Lower lobe of right lung (tissue), 2 donors: ENCODE measurements at regions not wholly inside any gene's neighbourhood (a gene's known extent, or its start where the extent isn't known, plus 50 kb on each side); places are given as distances from the start of the nearest gene placed in this dataset.
"Not testable (repeated sequence)": the region's sequence is repeated elsewhere in the genome, so short reads cannot be mapped to it uniquely, and the experiment has no call there.

Experiments used
- ATAC-seq, 2 donors: fragments of 200-7000 bp; cut with Tn5 transposase; one replicate each; pipeline ENCODE4 v1.9.1; 2020 to 2022; ENCODE audit warnings: mild to moderate bottlenecking in 2 of 2, moderate library complexity in 2 of 2
- DNase-seq: peaks from one replicate; pipeline ENCODE4 v3.0.0-alpha.2; 2020
- H3K27ac ChIP-seq: fragments of 200-600 bp; one replicate; pipeline ENCODE4 v1.8.0; 2022
- H3K27me3 ChIP-seq: fragments of 200-600 bp; one replicate; pipeline ENCODE4 v1.8.0; 2022; ENCODE audit warnings: low read depth
- H3K36me3 ChIP-seq: fragments of 200-600 bp; one replicate; pipeline ENCODE4 v1.8.0; 2022; ENCODE audit warnings: mild to moderate bottlenecking
- H3K4me1 ChIP-seq: fragments of 200-600 bp; one replicate; pipeline ENCODE4 v1.8.0; 2022
- H3K4me3 ChIP-seq: fragments of 200-600 bp; one replicate; pipeline ENCODE4 v1.8.0; 2022; ENCODE audit warnings: mild to moderate bottlenecking
- H3K9me3 ChIP-seq: fragments of 200-600 bp; one replicate; pipeline ENCODE4 v1.8.0; 2022
- intact Hi-C: fragments of 100-400 bp; cut with DNase I; formaldehyde crosslinking; loops from one replicate; pipeline ENCODE4 v1.11.0; 2022
- TF ChIP-seq, protein P1 (sequence below): fragments of 200-600 bp; IDR thresholded peaks from one replicate; pipeline ENCODE4 v1.8.0; 2022; ENCODE audit warnings: antibody characterized with exemption, mild to moderate bottlenecking
- donor health status: DM: no; HTN: yes; CAD: no; lungs with severe emphysema.

DNA sequence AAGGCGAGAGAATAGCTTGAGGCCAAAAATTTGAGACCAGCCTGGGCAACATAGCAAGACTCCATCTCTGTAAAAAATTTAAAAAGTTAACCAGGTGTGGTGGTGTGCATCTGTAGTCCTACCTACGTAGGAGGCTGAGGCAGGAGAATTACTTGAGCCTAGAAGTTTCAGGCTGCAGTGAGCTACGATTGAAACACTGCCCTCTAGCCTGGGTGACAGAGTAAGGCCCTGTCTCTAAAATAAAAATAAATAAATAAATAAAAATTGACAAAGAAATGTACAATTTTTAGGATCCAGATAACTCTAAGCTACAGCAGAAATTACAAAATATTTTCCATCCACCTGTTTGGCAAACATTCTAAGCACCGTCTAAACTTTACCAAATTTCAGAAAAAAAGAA, 941.0 kb upstream of the ADGRB3 start:
- Histone ChIP-seq H3K4me3 (no peak overlapping the region), H3K36me3 (no peaks in the 10 kb centered on the region), H3K4me1 (no peaks in the 10 kb centered on the region), H3K9me3 (no peaks in the 10 kb centered on the region), H3K27me3 (no peaks in the 10 kb centered on the region), H3K27ac (no peak overlapping the region)
- TF ChIP-seq, protein P1, sequence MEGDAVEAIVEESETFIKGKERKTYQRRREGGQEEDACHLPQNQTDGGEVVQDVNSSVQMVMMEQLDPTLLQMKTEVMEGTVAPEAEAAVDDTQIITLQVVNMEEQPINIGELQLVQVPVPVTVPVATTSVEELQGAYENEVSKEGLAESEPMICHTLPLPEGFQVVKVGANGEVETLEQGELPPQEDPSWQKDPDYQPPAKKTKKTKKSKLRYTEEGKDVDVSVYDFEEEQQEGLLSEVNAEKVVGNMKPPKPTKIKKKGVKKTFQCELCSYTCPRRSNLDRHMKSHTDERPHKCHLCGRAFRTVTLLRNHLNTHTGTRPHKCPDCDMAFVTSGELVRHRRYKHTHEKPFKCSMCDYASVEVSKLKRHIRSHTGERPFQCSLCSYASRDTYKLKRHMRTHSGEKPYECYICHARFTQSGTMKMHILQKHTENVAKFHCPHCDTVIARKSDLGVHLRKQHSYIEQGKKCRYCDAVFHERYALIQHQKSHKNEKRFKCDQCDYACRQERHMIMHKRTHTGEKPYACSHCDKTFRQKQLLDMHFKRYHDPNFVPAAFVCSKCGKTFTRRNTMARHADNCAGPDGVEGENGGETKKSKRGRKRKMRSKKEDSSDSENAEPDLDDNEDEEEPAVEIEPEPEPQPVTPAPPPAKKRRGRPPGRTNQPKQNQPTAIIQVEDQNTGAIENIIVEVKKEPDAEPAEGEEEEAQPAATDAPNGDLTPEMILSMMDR = no peak
- intact Hi-C loops = no loop called here
- no peak for ATAC-seq
- DNase-seq = no peak

DNA sequence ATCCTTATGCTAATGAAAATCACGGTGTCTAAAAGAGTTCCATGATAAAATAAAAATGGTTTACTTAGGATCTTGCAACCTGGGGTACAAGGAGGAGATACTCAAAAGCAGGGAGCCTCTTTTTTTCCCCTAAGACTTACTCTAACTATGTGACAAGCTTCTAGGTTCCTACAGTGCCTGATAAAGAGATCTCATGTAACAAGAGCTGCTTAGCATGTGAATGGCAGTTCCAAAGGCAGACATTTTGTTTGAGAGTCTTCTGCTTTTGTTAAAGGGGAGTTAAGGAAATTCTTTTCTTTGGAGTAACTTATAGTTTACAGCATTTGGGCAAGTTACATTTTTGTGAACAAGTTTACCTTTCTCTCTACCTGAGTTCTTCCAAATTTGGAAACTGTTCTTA, 945.8 kb upstream of the ADGRB3 start:
- intact Hi-C loops = no loop called here
- ATAC-seq (no peak), DNase-seq (no peak)
- no peak overlapping the region for H3K27ac ChIP-seq
- TF ChIP-seq, protein P1 = no peak
- no peak overlapping the region for H3K4me3 ChIP-seq
- no peaks in the 10 kb centered on the region for H3K9me3 ChIP-seq
- H3K4me1 ChIP-seq = no peaks in the 10 kb centered on the region
- H3K36me3 ChIP-seq = no peaks in the 10 kb centered on the region
- no peaks in the 10 kb centered on the region for H3K27me3 ChIP-seq

DNA sequence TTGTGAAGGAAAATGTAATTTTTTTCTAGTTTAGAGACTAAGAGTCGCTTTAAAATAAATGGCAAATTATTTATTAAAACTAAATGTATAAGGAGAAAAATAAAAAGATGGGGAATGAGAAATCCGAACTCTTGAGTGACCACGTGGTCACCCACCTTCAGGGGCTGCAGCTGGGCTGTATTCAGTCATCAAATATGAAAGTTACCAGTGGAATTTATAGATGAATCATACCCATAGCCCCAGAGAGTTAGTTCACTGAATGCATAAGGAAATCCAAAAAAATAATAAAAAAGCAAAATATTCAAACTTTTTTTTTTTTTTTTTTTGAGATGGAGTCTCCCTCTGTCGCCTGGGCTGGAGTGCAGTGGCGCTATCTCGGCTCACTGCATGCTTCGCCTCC, 947.7 kb upstream of the ADGRB3 start:
- DNase-seq = no peak
- Histone ChIP-seq H3K9me3 (no peaks in the 10 kb centered on the region), H3K4me1 (no peaks in the 10 kb centered on the region), H3K36me3 (no peaks in the 10 kb centered on the region), H3K27me3 (no peaks in the 10 kb centered on the region), H3K4me3 (no peak overlapping the region), H3K27ac (no peak overlapping the region)
- ATAC-seq = no peak
- TF ChIP-seq, protein P1 = no peak
- intact Hi-C loops = no loop called here

DNA sequence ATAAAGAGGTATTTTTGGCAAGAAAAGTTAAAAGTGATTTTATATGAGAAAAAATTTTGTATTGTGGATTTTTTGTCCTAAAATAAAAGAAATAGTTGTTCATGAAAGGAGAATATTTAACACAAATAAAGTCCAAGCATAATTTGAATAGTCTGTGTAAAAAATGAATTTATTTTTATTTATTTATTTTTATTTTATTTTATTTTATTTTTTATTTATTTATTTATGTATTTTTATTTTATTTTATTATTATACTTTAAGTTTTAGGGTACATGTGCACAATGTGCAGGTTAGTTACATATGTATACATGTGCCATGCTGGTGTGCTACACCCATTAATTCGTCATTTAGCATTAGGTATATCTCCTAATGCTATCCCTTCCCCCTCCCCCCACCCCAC, 948.9 kb upstream of the ADGRB3 start:
- H3K27ac ChIP-seq, H3K4me3 ChIP-seq, H3K36me3 ChIP-seq, H3K27me3 ChIP-seq, intact Hi-C loops, DNase-seq, H3K4me1 ChIP-seq, ATAC-seq, H3K9me3 ChIP-seq: not testable (repeated sequence)

DNA sequence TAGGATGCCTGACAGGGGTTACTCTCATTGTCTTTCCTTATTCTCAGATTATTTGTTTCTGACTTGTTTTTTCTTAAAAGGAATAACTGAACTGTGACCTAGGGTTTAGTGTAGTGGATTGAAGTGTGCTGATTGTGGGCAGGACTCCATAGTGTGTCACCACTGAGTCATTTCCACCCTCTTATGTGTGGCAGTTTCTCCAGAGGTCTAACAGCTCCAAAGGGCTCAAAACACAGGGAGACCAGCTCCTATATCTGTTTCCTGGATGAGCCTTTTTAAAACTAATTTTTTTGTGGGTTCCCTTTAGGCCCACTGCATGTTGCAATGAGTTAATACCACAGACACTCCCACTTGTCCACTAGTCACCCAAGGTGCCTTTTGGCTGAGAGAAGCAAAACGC, 951.1 kb upstream of the ADGRB3 start:
- no peaks in the 10 kb centered on the region for H3K36me3 ChIP-seq
- H3K27ac ChIP-seq = no peak overlapping the region
- ATAC-seq (no peak), DNase-seq (no peak)
- no peaks in the 10 kb centered on the region for H3K9me3 ChIP-seq
- TF ChIP-seq, protein P1 = no peak
- no peaks in the 10 kb centered on the region for H3K27me3 ChIP-seq
- no peaks in the 10 kb centered on the region for H3K4me1 ChIP-seq
- H3K4me3 ChIP-seq = no peak overlapping the region
- intact Hi-C loops = no loop called here

DNA sequence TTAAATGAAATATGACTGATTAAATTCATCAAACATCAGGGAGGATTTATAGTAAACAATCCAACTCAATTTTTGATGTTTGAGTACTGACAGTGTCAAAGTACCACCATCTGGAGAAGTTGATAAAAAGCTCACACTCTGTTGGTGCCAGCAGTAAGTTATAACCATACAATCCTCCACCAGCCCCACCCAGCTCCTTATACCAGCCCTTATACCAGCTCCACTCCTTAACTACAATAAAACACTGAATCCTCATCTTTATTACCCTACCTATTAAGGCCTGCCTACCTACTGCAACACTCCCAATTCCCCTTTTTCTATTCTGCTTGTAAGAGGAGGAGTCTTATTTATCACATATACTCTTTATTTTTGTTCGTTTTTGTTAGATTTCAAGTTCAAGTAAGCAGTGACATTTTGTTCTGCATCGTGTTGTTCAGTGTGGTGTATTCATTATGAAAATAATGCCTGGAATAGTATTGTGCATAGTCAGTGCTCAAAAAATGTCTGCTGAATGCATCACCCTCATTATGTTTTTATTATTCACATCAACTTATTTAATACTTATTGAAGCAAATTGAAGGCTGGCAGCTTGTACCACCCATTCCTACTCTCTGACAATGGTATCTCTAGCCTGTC, 954.7 kb upstream of the ADGRB3 start:
- Histone ChIP-seq H3K4me3 (no peak overlapping the region), H3K27ac (no peak overlapping the region), H3K27me3 (no peaks in the 10 kb centered on the region), H3K36me3 (no peaks in the 10 kb centered on the region), H3K4me1 (no peaks in the 10 kb centered on the region), H3K9me3 (no peaks in the 10 kb centered on the region)
- TF ChIP-seq, protein P1 = no peak
- DNase-seq (no peak), ATAC-seq (no peak)
- intact Hi-C loops = no loop called here
